ENCODE measurements at regions not wholly inside any gene's neighbourhood (a gene's known extent, or its start where the extent isn't known, plus 50 kb on each side); places are given as distances from the start of the nearest gene placed in this dataset.

- no peak for TF ChIP-seq CTCF (IDR thresholded peaks at IDR 0.05)
- Histone ChIP-seq H2AFZ (no peak overlapping the region), H3K4me2 (ENCODE audit: low read length) (no peak overlapping the region), H3K9ac (no peak overlapping the region), H3K9me3 (ENCODE audit: control insufficient read depth, low read length) (no peaks in the 10 kb centered on the region), H3K4me3 (ENCODE audit: low read depth, low read length) (no peak overlapping the region), H3K36me3 (ENCODE audit: control insufficient read depth, insufficient read depth, low read length) (no peaks in the 10 kb centered on the region), H3K27ac (no peak overlapping the region), H3K79me2 (no peaks in the 10 kb centered on the region), H3K4me1 (no peaks in the 10 kb centered on the region), H3K27me3 (ENCODE audit: control insufficient read depth, insufficient read depth, low read length) (no peaks in the 10 kb centered on the region)
Measured at GRCh38 chr13:64186503-64187250, 2771.0 kb upstream of the PCDH20 start.

- Histone ChIP-seq H3K9ac (no peak overlapping the region), H3K36me3 (ENCODE audit: control insufficient read depth, insufficient read depth, low read length) (no peaks in the 10 kb centered on the region), H2AFZ (no peak overlapping the region), H3K4me1 (no peaks in the 10 kb centered on the region), H3K4me3 (ENCODE audit: low read depth, low read length) (no peak overlapping the region), H3K79me2 (no peaks in the 10 kb centered on the region), H3K4me2 (ENCODE audit: low read length) (no peak overlapping the region), H3K27ac (no peak overlapping the region), H3K27me3 (ENCODE audit: control insufficient read depth, insufficient read depth, low read length) (no peaks in the 10 kb centered on the region), H3K9me3 (ENCODE audit: control insufficient read depth, low read length) (no peaks in the 10 kb centered on the region)
- TF ChIP-seq CTCF (IDR thresholded peaks at IDR 0.05) = no peak
Measured at GRCh38 chr13:64186071-64186470, 2770.4 kb upstream of the PCDH20 start.

- H2AFZ ChIP-seq = no peak overlapping the region
- H3K79me2 ChIP-seq = no peaks in the 10 kb centered on the region
- no peak overlapping the region for H3K4me3 ChIP-seq (ENCODE audit: low read depth, low read length)
- no peak overlapping the region for H3K9ac ChIP-seq
- TF ChIP-seq CTCF (IDR thresholded peaks at IDR 0.05) = no peak
- H3K27ac ChIP-seq = no peak overlapping the region
- no peaks in the 10 kb centered on the region for H3K27me3 ChIP-seq (ENCODE audit: control insufficient read depth, insufficient read depth, low read length)
- no peak overlapping the region for H3K4me2 ChIP-seq (ENCODE audit: low read length)
- H3K9me3 ChIP-seq (ENCODE audit: control insufficient read depth, low read length) = no peaks in the 10 kb centered on the region
- H3K36me3 ChIP-seq (ENCODE audit: control insufficient read depth, insufficient read depth, low read length) = no peaks in the 10 kb centered on the region
- no peaks in the 10 kb centered on the region for H3K4me1 ChIP-seq
Measured at GRCh38 chr13:64180756-64181155, 2765.1 kb upstream of the PCDH20 start.

- no peaks in the 10 kb centered on the region for H3K9me3 ChIP-seq (ENCODE audit: control insufficient read depth, low read length)
- no peak overlapping the region for H2AFZ ChIP-seq
- no peaks in the 10 kb centered on the region for H3K4me1 ChIP-seq
- H3K36me3 ChIP-seq (ENCODE audit: control insufficient read depth, insufficient read depth, low read length) = no peaks in the 10 kb centered on the region
- H3K79me2 ChIP-seq = no peaks in the 10 kb centered on the region
- no peak overlapping the region for H3K4me2 ChIP-seq (ENCODE audit: low read length)
- H3K27ac ChIP-seq = no peak overlapping the region
- no peaks in the 10 kb centered on the region for H3K27me3 ChIP-seq (ENCODE audit: control insufficient read depth, insufficient read depth, low read length)
- no peak overlapping the region for H3K4me3 ChIP-seq (ENCODE audit: low read depth, low read length)
- no peak overlapping the region for H3K9ac ChIP-seq
- no peak for TF ChIP-seq CTCF (IDR thresholded peaks at IDR 0.05)
Measured at GRCh38 chr13:64165826-64166225, 2750.2 kb upstream of the PCDH20 start.

- Histone ChIP-seq H3K4me1 (no peaks in the 10 kb centered on the region), H3K27ac (no peak overlapping the region), H3K4me2 (ENCODE audit: low read length) (no peak overlapping the region), H3K9ac (no peak overlapping the region), H3K79me2 (no peaks in the 10 kb centered on the region), H2AFZ (no peak overlapping the region), H3K9me3 (ENCODE audit: control insufficient read depth, low read length) (no peaks in the 10 kb centered on the region), H3K27me3 (ENCODE audit: control insufficient read depth, insufficient read depth, low read length) (no peaks in the 10 kb centered on the region), H3K4me3 (ENCODE audit: low read depth, low read length) (no peak overlapping the region), H3K36me3 (ENCODE audit: control insufficient read depth, insufficient read depth, low read length) (no peaks in the 10 kb centered on the region)
- no peak for TF ChIP-seq CTCF (IDR thresholded peaks at IDR 0.05)
Measured at GRCh38 chr13:64164435-64164834, 2748.8 kb upstream of the PCDH20 start.

Measured in parathyroid adenoma (tissue), 2 donors.